ENCODE measurements at regions not wholly inside any gene's neighbourhood (a gene's known extent, or its start where the extent isn't known, plus 50 kb on each side); places are given as distances from the start of the nearest gene placed in this dataset.

- no peak for DNase-seq
- no peak overlapping the region for H3K9ac ChIP-seq (ENCODE audit: low read length)
- H3K36me3 ChIP-seq (ENCODE audit: insufficient read depth, low read length), result no peaks in the 10 kb centered on the region
- H2AFZ ChIP-seq (ENCODE audit: low read length), result no peak overlapping the region
- no peaks in the 10 kb centered on the region for H3K27me3 ChIP-seq (ENCODE audit: low read length)
- H3K4me2 ChIP-seq (ENCODE audit: low read depth, low read length, poor library complexity, severe bottlenecking), result no peak overlapping the region
- no peaks in the 10 kb centered on the region for H3K9me2 ChIP-seq (replicated peaks; ENCODE audit: insufficient read depth, low read length)
- no peak overlapping the region for H3K27ac ChIP-seq (ENCODE audit: low read length)
- H3K9me3 ChIP-seq (ENCODE audit: low read length), result no peaks in the 10 kb centered on the region
- H3K4me3 ChIP-seq (ENCODE audit: low read length), result no peak overlapping the region
- no peaks in the 10 kb centered on the region for H3K79me2 ChIP-seq (ENCODE audit: low read length)
- H3K4me1 ChIP-seq (ENCODE audit: low read length), result no peaks in the 10 kb centered on the region
- H4K20me1 ChIP-seq (ENCODE audit: insufficient read depth, low read depth, low read length), result no peaks in the 10 kb centered on the region
Observed at GRCh38 chr9:71583792-71584191, 184.5 kb downstream of the CEMIP2 start.

- Histone ChIP-seq H3K27me3 (ENCODE audit: low read length) (no peaks in the 10 kb centered on the region), H3K36me3 (ENCODE audit: insufficient read depth, low read length) (no peaks in the 10 kb centered on the region), H2AFZ (ENCODE audit: low read length) (no peak overlapping the region), H4K20me1 (ENCODE audit: insufficient read depth, low read depth, low read length) (no peaks in the 10 kb centered on the region), H3K9me3 (ENCODE audit: low read length) (no peaks in the 10 kb centered on the region), H3K27ac (ENCODE audit: low read length) (no peak overlapping the region), H3K4me1 (ENCODE audit: low read length) (no peaks in the 10 kb centered on the region), H3K9ac (ENCODE audit: low read length) (no peak overlapping the region), H3K9me2 (replicated peaks; ENCODE audit: insufficient read depth, low read length) (no peaks in the 10 kb centered on the region), H3K4me3 (ENCODE audit: low read length) (no peak overlapping the region), H3K4me2 (ENCODE audit: low read depth, low read length, poor library complexity, severe bottlenecking) (no peak overlapping the region), H3K79me2 (ENCODE audit: low read length) (no peaks in the 10 kb centered on the region)
- DNase-seq, result no peak
Observed at GRCh38 chr9:71582347-71582746, 186.0 kb downstream of the CEMIP2 start.

- Histone ChIP-seq H2AFZ (ENCODE audit: low read length) (no peak overlapping the region), H3K4me3 (ENCODE audit: low read length) (no peak overlapping the region), H3K9me2 (replicated peaks; ENCODE audit: insufficient read depth, low read length) (no peaks in the 10 kb centered on the region), H3K9ac (ENCODE audit: low read length) (no peak overlapping the region), H3K79me2 (ENCODE audit: low read length) (no peaks in the 10 kb centered on the region), H3K4me1 (ENCODE audit: low read length) (no peaks in the 10 kb centered on the region), H3K27me3 (ENCODE audit: low read length) (no peaks in the 10 kb centered on the region), H4K20me1 (ENCODE audit: insufficient read depth, low read depth, low read length) (no peaks in the 10 kb centered on the region), H3K9me3 (ENCODE audit: low read length) (no peaks in the 10 kb centered on the region), H3K4me2 (ENCODE audit: low read depth, low read length, poor library complexity, severe bottlenecking) (no peak overlapping the region), H3K27ac (ENCODE audit: low read length) (no peak overlapping the region), H3K36me3 (ENCODE audit: insufficient read depth, low read length) (no peaks in the 10 kb centered on the region)
- no peak for DNase-seq
Observed at GRCh38 chr9:71581101-71581500, 187.2 kb downstream of the CEMIP2 start.

GRCh38 chr9:71571186-71571585 lies 197.1 kb downstream of the CEMIP2 start:
- Histone ChIP-seq H3K9ac (ENCODE audit: low read length) (no peak overlapping the region), H3K4me3 (ENCODE audit: low read length) (no peak overlapping the region), H3K4me2 (ENCODE audit: low read depth, low read length, poor library complexity, severe bottlenecking) (no peak overlapping the region), H3K9me3 (ENCODE audit: low read length) (no peaks in the 10 kb centered on the region), H3K27me3 (ENCODE audit: low read length) (no peaks in the 10 kb centered on the region), H3K36me3 (ENCODE audit: insufficient read depth, low read length) (no peaks in the 10 kb centered on the region), H3K79me2 (ENCODE audit: low read length) (no peaks in the 10 kb centered on the region), H3K4me1 (ENCODE audit: low read length) (no peaks in the 10 kb centered on the region), H3K9me2 (replicated peaks; ENCODE audit: insufficient read depth, low read length) (no peaks in the 10 kb centered on the region), H2AFZ (ENCODE audit: low read length) (no peak overlapping the region), H3K27ac (ENCODE audit: low read length) (no peak overlapping the region), H4K20me1 (ENCODE audit: insufficient read depth, low read depth, low read length) (no peaks in the 10 kb centered on the region)
- no peak for DNase-seq

GRCh38 chr9:71567890-71568289 lies 200.4 kb downstream of the CEMIP2 start:
- H3K9me2 ChIP-seq (replicated peaks; ENCODE audit: insufficient read depth, low read length), result no peaks in the 10 kb centered on the region
- no peak overlapping the region for H3K27ac ChIP-seq (ENCODE audit: low read length)
- no peaks in the 10 kb centered on the region for H3K36me3 ChIP-seq (ENCODE audit: insufficient read depth, low read length)
- no peak overlapping the region for H3K9ac ChIP-seq (ENCODE audit: low read length)
- H3K27me3 ChIP-seq (ENCODE audit: low read length), result no peaks in the 10 kb centered on the region
- no peak overlapping the region for H2AFZ ChIP-seq (ENCODE audit: low read length)
- no peak for DNase-seq
- no peaks in the 10 kb centered on the region for H3K79me2 ChIP-seq (ENCODE audit: low read length)
- no peaks in the 10 kb centered on the region for H3K4me1 ChIP-seq (ENCODE audit: low read length)
- no peaks in the 10 kb centered on the region for H4K20me1 ChIP-seq (ENCODE audit: insufficient read depth, low read depth, low read length)
- H3K9me3 ChIP-seq (ENCODE audit: low read length), result no peaks in the 10 kb centered on the region
- no peak overlapping the region for H3K4me2 ChIP-seq (ENCODE audit: low read depth, low read length, poor library complexity, severe bottlenecking)
- no peak overlapping the region for H3K4me3 ChIP-seq (ENCODE audit: low read length)

- no peaks in the 10 kb centered on the region for H3K9me3 ChIP-seq (ENCODE audit: low read length)
- H3K9ac ChIP-seq (ENCODE audit: low read length), result no peak overlapping the region
- no peaks in the 10 kb centered on the region for H3K4me1 ChIP-seq (ENCODE audit: low read length)
- H3K9me2 ChIP-seq (replicated peaks; ENCODE audit: insufficient read depth, low read length), result no peaks in the 10 kb centered on the region
- no peak overlapping the region for H2AFZ ChIP-seq (ENCODE audit: low read length)
- no peak for DNase-seq
- H3K79me2 ChIP-seq (ENCODE audit: low read length), result no peaks in the 10 kb centered on the region
- H3K27ac ChIP-seq (ENCODE audit: low read length), result no peak overlapping the region
- no peak overlapping the region for H3K4me2 ChIP-seq (ENCODE audit: low read depth, low read length, poor library complexity, severe bottlenecking)
- H4K20me1 ChIP-seq (ENCODE audit: insufficient read depth, low read depth, low read length), result no peaks in the 10 kb centered on the region
- H3K27me3 ChIP-seq (ENCODE audit: low read length), result no peaks in the 10 kb centered on the region
- no peaks in the 10 kb centered on the region for H3K36me3 ChIP-seq (ENCODE audit: insufficient read depth, low read length)
- no peak overlapping the region for H3K4me3 ChIP-seq (ENCODE audit: low read length)
Observed at GRCh38 chr9:71562140-71562539, 206.2 kb downstream of the CEMIP2 start.

- Histone ChIP-seq H3K4me2 (ENCODE audit: low read depth, low read length, poor library complexity, severe bottlenecking) (no peak overlapping the region), H3K79me2 (ENCODE audit: low read length) (no peaks in the 10 kb centered on the region), H3K27ac (ENCODE audit: low read length) (no peak overlapping the region), H3K4me3 (ENCODE audit: low read length) (no peak overlapping the region), H3K9ac (ENCODE audit: low read length) (no peak overlapping the region), H3K36me3 (ENCODE audit: insufficient read depth, low read length) (no peaks in the 10 kb centered on the region), H3K9me3 (ENCODE audit: low read length) (no peaks in the 10 kb centered on the region), H4K20me1 (ENCODE audit: insufficient read depth, low read depth, low read length) (no peaks in the 10 kb centered on the region), H3K4me1 (ENCODE audit: low read length) (no peaks in the 10 kb centered on the region), H2AFZ (ENCODE audit: low read length) (no peak overlapping the region), H3K9me2 (replicated peaks; ENCODE audit: insufficient read depth, low read length) (no peaks in the 10 kb centered on the region), H3K27me3 (ENCODE audit: low read length) (no peaks in the 10 kb centered on the region)
- DNase-seq, result no peak
Observed at GRCh38 chr9:71557310-71557709, 211.0 kb downstream of the CEMIP2 start.

- H2AFZ ChIP-seq (ENCODE audit: low read length), result no peak overlapping the region
- no peaks in the 10 kb centered on the region for H4K20me1 ChIP-seq (ENCODE audit: insufficient read depth, low read depth, low read length)
- no peaks in the 10 kb centered on the region for H3K36me3 ChIP-seq (ENCODE audit: insufficient read depth, low read length)
- H3K4me2 ChIP-seq (ENCODE audit: low read depth, low read length, poor library complexity, severe bottlenecking), result no peak overlapping the region
- no peaks in the 10 kb centered on the region for H3K27me3 ChIP-seq (ENCODE audit: low read length)
- H3K27ac ChIP-seq (ENCODE audit: low read length), result no peak overlapping the region
- no peak for DNase-seq
- no peak overlapping the region for H3K9ac ChIP-seq (ENCODE audit: low read length)
- H3K4me1 ChIP-seq (ENCODE audit: low read length), result no peaks in the 10 kb centered on the region
- no peaks in the 10 kb centered on the region for H3K9me2 ChIP-seq (replicated peaks; ENCODE audit: insufficient read depth, low read length)
- H3K4me3 ChIP-seq (ENCODE audit: low read length), result no peak overlapping the region
- no peaks in the 10 kb centered on the region for H3K79me2 ChIP-seq (ENCODE audit: low read length)
- no peaks in the 10 kb centered on the region for H3K9me3 ChIP-seq (ENCODE audit: low read length)
Observed at GRCh38 chr9:71552480-71552879, 215.8 kb downstream of the CEMIP2 start.

GRCh38 chr9:71549023-71549422 lies 219.3 kb downstream of the CEMIP2 start:
- H3K27ac ChIP-seq (ENCODE audit: low read length), result no peak overlapping the region
- no peak overlapping the region for H3K4me2 ChIP-seq (ENCODE audit: low read depth, low read length, poor library complexity, severe bottlenecking)
- no peak overlapping the region for H3K4me3 ChIP-seq (ENCODE audit: low read length)
- no peaks in the 10 kb centered on the region for H4K20me1 ChIP-seq (ENCODE audit: insufficient read depth, low read depth, low read length)
- H3K79me2 ChIP-seq (ENCODE audit: low read length), result no peaks in the 10 kb centered on the region
- H3K9me2 ChIP-seq (replicated peaks; ENCODE audit: insufficient read depth, low read length), result no peaks in the 10 kb centered on the region
- no peaks in the 10 kb centered on the region for H3K36me3 ChIP-seq (ENCODE audit: insufficient read depth, low read length)
- no peaks in the 10 kb centered on the region for H3K27me3 ChIP-seq (ENCODE audit: low read length)
- peak; percentile 55 for DNase-seq
- no peaks in the 10 kb centered on the region for H3K9me3 ChIP-seq (ENCODE audit: low read length)
- H3K9ac ChIP-seq (ENCODE audit: low read length), result no peak overlapping the region
- H3K4me1 ChIP-seq (ENCODE audit: low read length), result peaks cover 3% of the 10 kb centered on the region; the same call in 1 of the 2 replicates
- H2AFZ ChIP-seq (ENCODE audit: low read length), result no peak overlapping the region

Measured in Karpas-422 (cell line).